ENCODE measurements at regions not wholly inside any gene's neighbourhood (a gene's known extent, or its start where the extent isn't known, plus 50 kb on each side); places are given as distances from the start of the nearest gene placed in this dataset.

- DNase-seq = no peak
Observed at GRCh38 chr1:81242103-81242502, 558.6 kb upstream of the ADGRL2 start.

GRCh38 chr1:81238129-81238528, 562.6 kb upstream of the ADGRL2 start:
- DNase-seq = no peak

GRCh38 chr1:81237473-81238089, 563.2 kb upstream of the ADGRL2 start:
- no peak for DNase-seq

- no peak for DNase-seq
Observed at GRCh38 chr1:81234237-81234636, 566.5 kb upstream of the ADGRL2 start.

- DNase-seq = no peak
Observed at GRCh38 chr1:81233591-81233990, 567.1 kb upstream of the ADGRL2 start.

- no peak for DNase-seq
Observed at GRCh38 chr1:81232420-81232819, 568.3 kb upstream of the ADGRL2 start.

- DNase-seq = no peak
Observed at GRCh38 chr1:81231729-81232038, 569.0 kb upstream of the ADGRL2 start.

GRCh38 chr1:81230983-81231728, 569.6 kb upstream of the ADGRL2 start:
- no peak for DNase-seq

- no peak for DNase-seq
Observed at GRCh38 chr1:81228926-81229325, 571.8 kb upstream of the ADGRL2 start.

- DNase-seq = no peak
Observed at GRCh38 chr1:81226603-81226928, 574.2 kb upstream of the ADGRL2 start.

- DNase-seq = no peak
Observed at GRCh38 chr1:81225789-81226602, 574.7 kb upstream of the ADGRL2 start.

GRCh38 chr1:81224222-81224621, 576.5 kb upstream of the ADGRL2 start:
- no peak for DNase-seq

GRCh38 chr1:81221564-81221963, 579.2 kb upstream of the ADGRL2 start:
- DNase-seq = no peak

GRCh38 chr1:81220614-81221071, 580.1 kb upstream of the ADGRL2 start:
- DNase-seq = no peak

GRCh38 chr1:81217058-81217457, 583.7 kb upstream of the ADGRL2 start:
- no peak for DNase-seq

- DNase-seq = no peak
Observed at GRCh38 chr1:81213279-81213678, 587.5 kb upstream of the ADGRL2 start.

GRCh38 chr1:81209461-81209860, 591.3 kb upstream of the ADGRL2 start:
- no peak for DNase-seq

GRCh38 chr1:81208441-81208840, 592.3 kb upstream of the ADGRL2 start:
- DNase-seq = no peak

GRCh38 chr1:81205956-81206355, 594.8 kb upstream of the ADGRL2 start:
- DNase-seq = no peak

- DNase-seq = no peak
Observed at GRCh38 chr1:81201779-81202178, 599.0 kb upstream of the ADGRL2 start.

- DNase-seq = no peak
Observed at GRCh38 chr1:81197591-81197990, 603.1 kb upstream of the ADGRL2 start.

- DNase-seq = no peak
Observed at GRCh38 chr1:81192647-81193642, 607.8 kb upstream of the ADGRL2 start.

GRCh38 chr1:81190003-81190402, 610.7 kb upstream of the ADGRL2 start:
- DNase-seq = no peak
